ENCODE measurements at regions not wholly inside any gene's neighbourhood (a gene's known extent, or its start where the extent isn't known, plus 50 kb on each side); places are given as distances from the start of the nearest gene placed in this dataset.

- no peak for ATAC-seq
- TF ChIP-seq BACH2 (CRISPR knock-in tag; IDR thresholded peaks at IDR 0.05; ENCODE audit: borderline replicate concordance) (no peak), ARNTL (CRISPR knock-in tag; IDR thresholded peaks at IDR 0.05; ENCODE audit: borderline replicate concordance, low read depth) (no peak), ZNF565 (CRISPR knock-in tag; conservative IDR thresholded peaks at IDR 0.05; ENCODE audit: low read depth) (no peak), ISL1 (CRISPR knock-in tag; IDR thresholded peaks at IDR 0.05) (no peak), SNAI2 (CRISPR knock-in tag; IDR thresholded peaks at IDR 0.05) (no peak), POU6F1 (CRISPR knock-in tag; IDR thresholded peaks at IDR 0.05; ENCODE audit: borderline replicate concordance, low read depth) (no peak), CSDC2 (CRISPR knock-in tag; IDR thresholded peaks at IDR 0.05) (no peak), ZNF8 (CRISPR knock-in tag; IDR thresholded peaks at IDR 0.05) (no peak), TSHZ2 (CRISPR knock-in tag; IDR thresholded peaks at IDR 0.05) (no peak), RARB (CRISPR knock-in tag; IDR thresholded peaks at IDR 0.05) (no peak), ESRRG (CRISPR knock-in tag; IDR thresholded peaks at IDR 0.05) (no peak), ZNF70 (CRISPR knock-in tag; IDR thresholded peaks at IDR 0.05) (no peak), ZFP3 (CRISPR knock-in tag; IDR thresholded peaks at IDR 0.05) (no peak), PPARA (CRISPR knock-in tag; IDR thresholded peaks at IDR 0.05; ENCODE audit: borderline replicate concordance) (no peak), CSRNP3 (CRISPR knock-in tag; IDR thresholded peaks at IDR 0.05) (no peak), PATZ1 (CRISPR knock-in tag; IDR thresholded peaks at IDR 0.05; ENCODE audit: borderline replicate concordance) (no peak)
- TF ChIP-seq, protein P1, sequence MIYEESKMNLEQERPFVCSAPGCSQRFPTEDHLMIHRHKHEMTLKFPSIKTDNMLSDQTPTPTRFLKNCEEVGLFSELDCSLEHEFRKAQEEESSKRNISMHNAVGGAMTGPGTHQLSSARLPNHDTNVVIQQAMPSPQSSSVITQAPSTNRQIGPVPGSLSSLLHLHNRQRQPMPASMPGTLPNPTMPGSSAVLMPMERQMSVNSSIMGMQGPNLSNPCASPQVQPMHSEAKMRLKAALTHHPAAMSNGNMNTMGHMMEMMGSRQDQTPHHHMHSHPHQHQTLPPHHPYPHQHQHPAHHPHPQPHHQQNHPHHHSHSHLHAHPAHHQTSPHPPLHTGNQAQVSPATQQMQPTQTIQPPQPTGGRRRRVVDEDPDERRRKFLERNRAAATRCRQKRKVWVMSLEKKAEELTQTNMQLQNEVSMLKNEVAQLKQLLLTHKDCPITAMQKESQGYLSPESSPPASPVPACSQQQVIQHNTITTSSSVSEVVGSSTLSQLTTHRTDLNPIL (CRISPR knock-in tag; IDR thresholded peaks at IDR 0.05; ENCODE audit: low read depth), result no peak
Observed at GRCh38 chr7:1340031-1340430, 107.4 kb downstream of the UNCX start.

DNA sequence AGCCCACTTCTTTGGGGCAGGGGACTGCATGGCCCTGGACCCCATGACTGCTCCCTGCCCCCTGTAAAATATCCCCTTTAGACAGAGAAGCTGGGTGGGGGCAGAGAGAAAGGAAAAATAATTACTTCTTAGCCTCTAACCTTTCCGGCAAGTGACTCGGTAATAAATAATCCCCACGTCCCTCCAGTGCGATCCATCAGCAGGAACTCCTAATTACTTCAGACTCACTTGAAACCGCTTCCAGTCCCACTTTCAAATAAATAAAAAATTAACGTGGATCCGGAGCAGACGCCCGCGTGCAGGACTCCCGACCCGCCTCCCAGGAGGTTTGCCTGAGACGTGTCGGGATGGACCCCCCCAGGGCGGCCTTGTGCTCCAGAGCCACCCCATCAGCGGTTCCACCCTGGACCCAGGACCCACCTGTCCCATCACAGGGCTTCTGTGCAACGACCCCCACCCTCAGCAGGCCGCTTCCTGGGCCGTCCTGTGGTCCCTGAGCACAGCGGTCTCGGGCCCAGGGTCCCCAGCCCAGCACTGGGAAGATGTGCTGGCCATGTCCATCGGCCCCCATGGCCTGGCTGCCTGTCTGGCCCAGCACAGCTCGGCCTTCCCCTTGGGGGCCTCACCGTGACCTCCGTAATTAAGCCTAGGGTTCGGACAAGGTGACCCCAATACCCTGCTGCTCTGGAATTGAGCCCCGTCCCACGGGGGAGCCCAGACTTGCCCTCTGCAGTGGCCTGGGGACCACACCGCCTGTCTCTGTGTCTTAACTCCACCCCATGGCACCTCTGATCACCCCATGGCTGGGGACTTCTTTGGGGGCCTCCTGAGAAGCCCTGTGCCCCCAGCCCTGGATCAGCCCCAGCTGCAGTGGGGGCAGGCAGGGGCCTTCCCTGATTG is 108.0 kb downstream of the UNCX start:
- no peak; the same call in 2 of the 3 replicates for ATAC-seq
- no peak for TF ChIP-seq ARNTL (CRISPR knock-in tag; IDR thresholded peaks at IDR 0.05; ENCODE audit: borderline replicate concordance, low read depth)
- TF ChIP-seq PPARA (CRISPR knock-in tag; IDR thresholded peaks at IDR 0.05; ENCODE audit: borderline replicate concordance), result no peak
- no peak for TF ChIP-seq CSDC2 (CRISPR knock-in tag; IDR thresholded peaks at IDR 0.05)
- no peak for TF ChIP-seq ZFP3 (CRISPR knock-in tag; IDR thresholded peaks at IDR 0.05)
- TF ChIP-seq ZNF565 (CRISPR knock-in tag; conservative IDR thresholded peaks at IDR 0.05; ENCODE audit: low read depth), result no peak
- TF ChIP-seq ZNF8 (CRISPR knock-in tag; IDR thresholded peaks at IDR 0.05), result no peak
- no peak for TF ChIP-seq SNAI2 (CRISPR knock-in tag; IDR thresholded peaks at IDR 0.05)

GRCh38 chr7:1341361-1342089 is 108.9 kb downstream of the UNCX start:
- no peak for TF ChIP-seq ZNF8 (CRISPR knock-in tag; IDR thresholded peaks at IDR 0.05)
- ATAC-seq, result no peak; the same call in 2 of the 3 replicates

Measured in SK-N-SH treated with all-trans-retinoic acid at 6 μM for 48 hours (cell line).